ENCODE measurements at regions not wholly inside any gene's neighbourhood (a gene's known extent, or its start where the extent isn't known, plus 50 kb on each side); places are given as distances from the start of the nearest gene placed in this dataset.
"Not testable (repeated sequence)": the region's sequence is repeated elsewhere in the genome, so short reads cannot be mapped to it uniquely, and the experiment has no call there.

DNA sequence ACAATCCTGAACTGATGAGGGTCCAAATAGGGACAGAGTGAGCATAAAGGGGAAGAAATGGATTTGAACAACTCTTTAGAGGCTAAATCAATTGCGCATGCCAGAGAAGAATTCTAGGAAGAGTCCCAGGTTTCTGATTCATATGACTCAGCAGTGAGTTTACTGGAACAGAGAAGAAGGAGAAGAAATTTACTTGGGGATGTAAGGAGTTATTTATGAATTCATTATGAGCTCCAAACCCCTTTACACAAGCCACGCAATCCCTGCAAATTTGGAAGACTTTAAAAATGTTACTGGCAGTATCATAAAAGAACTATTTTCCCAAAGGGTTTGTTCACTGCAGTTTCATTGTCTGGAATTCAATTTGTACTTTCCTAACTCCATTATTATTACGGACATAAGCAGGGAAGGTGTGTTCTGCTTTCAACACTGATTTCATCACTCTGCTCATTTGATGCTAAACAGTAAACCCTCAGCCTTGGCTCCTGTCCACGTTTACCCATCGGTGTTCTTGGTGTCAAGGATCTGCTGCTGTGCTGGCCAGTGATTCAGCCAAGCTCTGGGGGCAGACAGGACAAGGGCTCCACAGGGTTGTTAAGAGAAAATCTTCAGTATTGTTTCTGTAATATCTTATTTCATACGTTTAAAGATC lies 273.7 kb downstream of the HNRNPD start:
- no peaks in the 10 kb centered on the region for H3K9me3 ChIP-seq
- DNase-seq = peak in 1 of 2 donors; percentile 31
- TF ChIP-seq POLR2A (IDR thresholded peaks at IDR 0.05) = no peak
- peak in 1 of 3 donors; percentile 25 for TF ChIP-seq POLR2AphosphoS5 (IDR thresholded peaks at IDR 0.05)
- no peak overlapping the region for H3K27ac ChIP-seq
- no peaks in the 10 kb centered on the region for H3K36me3 ChIP-seq
- WGBS, 5 donors = 46 to 62% (median 52%) methylated on average over 6 of the region's 6 CpGs
- H3K4me1 ChIP-seq = no peaks in the 10 kb centered on the region
- intact Hi-C loops (cut with DNase I; ENCODE audit: low total_unique reads) = no loop called here
- no peaks in the 10 kb centered on the region for H3K27me3 ChIP-seq
- H3K4me3 ChIP-seq = no peak overlapping the region

- intact Hi-C loops (cut with DNase I; ENCODE audit: low total_unique reads) = no loop called here
- H3K4me3 ChIP-seq = no peak overlapping the region
- H3K36me3 ChIP-seq = no peaks in the 10 kb centered on the region
- WGBS, 5 donors = 37 to 60% (median 54%) methylated on average over 3 of the region's 3 CpGs
- H3K4me1 ChIP-seq = no peaks in the 10 kb centered on the region
- TF ChIP-seq, protein P1, sequence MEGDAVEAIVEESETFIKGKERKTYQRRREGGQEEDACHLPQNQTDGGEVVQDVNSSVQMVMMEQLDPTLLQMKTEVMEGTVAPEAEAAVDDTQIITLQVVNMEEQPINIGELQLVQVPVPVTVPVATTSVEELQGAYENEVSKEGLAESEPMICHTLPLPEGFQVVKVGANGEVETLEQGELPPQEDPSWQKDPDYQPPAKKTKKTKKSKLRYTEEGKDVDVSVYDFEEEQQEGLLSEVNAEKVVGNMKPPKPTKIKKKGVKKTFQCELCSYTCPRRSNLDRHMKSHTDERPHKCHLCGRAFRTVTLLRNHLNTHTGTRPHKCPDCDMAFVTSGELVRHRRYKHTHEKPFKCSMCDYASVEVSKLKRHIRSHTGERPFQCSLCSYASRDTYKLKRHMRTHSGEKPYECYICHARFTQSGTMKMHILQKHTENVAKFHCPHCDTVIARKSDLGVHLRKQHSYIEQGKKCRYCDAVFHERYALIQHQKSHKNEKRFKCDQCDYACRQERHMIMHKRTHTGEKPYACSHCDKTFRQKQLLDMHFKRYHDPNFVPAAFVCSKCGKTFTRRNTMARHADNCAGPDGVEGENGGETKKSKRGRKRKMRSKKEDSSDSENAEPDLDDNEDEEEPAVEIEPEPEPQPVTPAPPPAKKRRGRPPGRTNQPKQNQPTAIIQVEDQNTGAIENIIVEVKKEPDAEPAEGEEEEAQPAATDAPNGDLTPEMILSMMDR (IDR thresholded peaks at IDR 0.05) = no peak
- TF ChIP-seq POLR2AphosphoS5 (IDR thresholded peaks at IDR 0.05) (no peak), EP300 (IDR thresholded peaks at IDR 0.05) (no peak), POLR2A (IDR thresholded peaks at IDR 0.05) (no peak)
- H3K27ac ChIP-seq = no peak overlapping the region
- DNase-seq = no peak
- H3K27me3 ChIP-seq = no peaks in the 10 kb centered on the region
- H3K9me3 ChIP-seq = no peaks in the 10 kb centered on the region
These were observed 276.3 kb downstream of the HNRNPD start for GRCh38 chr4:82097504-82097903.

DNA sequence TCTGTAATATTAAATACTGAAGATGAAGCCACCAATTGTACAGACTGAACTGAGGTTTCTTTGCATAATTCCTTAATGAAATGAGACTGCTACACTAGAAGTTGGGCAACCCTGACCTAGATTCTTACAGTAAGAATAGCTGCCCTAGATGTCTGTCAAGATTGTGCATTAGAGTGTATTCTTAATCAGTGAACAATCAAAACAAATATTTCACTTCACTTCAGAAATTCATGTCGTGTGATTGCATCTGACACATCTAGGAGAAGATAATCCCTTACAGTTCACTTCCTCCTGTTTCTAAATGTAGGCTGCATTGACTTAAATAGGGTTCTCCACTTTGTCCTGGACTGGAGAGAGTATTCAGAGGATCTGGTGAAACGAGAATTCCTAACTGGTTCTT lies 283.1 kb downstream of the HNRNPD start:
- no peak overlapping the region for H3K27ac ChIP-seq
- H3K9me3 ChIP-seq = peaks cover 0 to 4% (median 0%) of the 10 kb centered on the region in 4 donors
- H3K4me3 ChIP-seq = no peak overlapping the region
- TF ChIP-seq EP300 (IDR thresholded peaks at IDR 0.05) = no peak
- TF ChIP-seq POLR2A (IDR thresholded peaks at IDR 0.05) = no peak
- TF ChIP-seq POLR2AphosphoS5 (IDR thresholded peaks at IDR 0.05) = no peak
- TF ChIP-seq, protein P1 (IDR thresholded peaks at IDR 0.05) = no peak
- intact Hi-C loops (cut with DNase I; ENCODE audit: low total_unique reads) = no loop called here
- H3K27me3 ChIP-seq = no peaks in the 10 kb centered on the region
- H3K36me3 ChIP-seq = no peaks in the 10 kb centered on the region
- no peaks in the 10 kb centered on the region for H3K4me1 ChIP-seq
- 44 to 51% (median 48%) methylated on average over 2 of the region's 2 CpGs for WGBS, 5 donors
- no peak for DNase-seq

- no peaks in the 10 kb centered on the region for H3K27me3 ChIP-seq
- H3K4me3 ChIP-seq = no peak overlapping the region
- intact Hi-C loops (cut with DNase I; ENCODE audit: low total_unique reads) = no loop called here
- 25 to 74% (median 38%) methylated on average over 1 of the region's 1 CpG for WGBS, 5 donors
- DNase-seq = peak; percentile 5 to 75
- TF ChIP-seq POLR2AphosphoS5 (IDR thresholded peaks at IDR 0.05) (no peak), POLR2A (IDR thresholded peaks at IDR 0.05) (no peak), EP300 (IDR thresholded peaks at IDR 0.05) (no peak)
- TF ChIP-seq, protein P1 (IDR thresholded peaks at IDR 0.05) = no peak
- no peaks in the 10 kb centered on the region for H3K36me3 ChIP-seq
- no peak overlapping the region for H3K27ac ChIP-seq
- H3K9me3 ChIP-seq = peaks cover 0 to 4% (median 0%) of the 10 kb centered on the region in 4 donors
- H3K4me1 ChIP-seq = no peaks in the 10 kb centered on the region
These were observed 289.0 kb downstream of the HNRNPD start for GRCh38 chr4:82084747-82085146.

GRCh38 chr4:82077471-82077995 lies 296.3 kb downstream of the HNRNPD start:
- H3K4me1 ChIP-seq; H3K27ac ChIP-seq; intact Hi-C loops (cut with DNase I; ENCODE audit: low total_unique reads); H3K4me3 ChIP-seq; H3K27me3 ChIP-seq; H3K36me3 ChIP-seq; H3K9me3 ChIP-seq; DNase-seq: not testable (repeated sequence)
- 89 to 100% (median 94%) methylated on average over 1 to 27 of the region's 31 CpGs for WGBS, 5 donors
